ENCODE measurements at regions not wholly inside any gene's neighbourhood (a gene's known extent, or its start where the extent isn't known, plus 50 kb on each side); places are given as distances from the start of the nearest gene placed in this dataset.

GRCh38 chr14:50051706-50052105 is 64.7 kb downstream of the VCPKMT start:
- TF ChIP-seq CTCF (conservative IDR thresholded peaks at IDR 0.05; ENCODE audit: low read depth in 2 of 2) (no peak), POLR2AphosphoS5 (IDR thresholded peaks at IDR 0.05; ENCODE audit: low read depth) (no peak), EZH2 (IDR thresholded peaks at IDR 0.05; ENCODE audit: low read depth, unreplicated experiment) (no peak), EZH2phosphoT487 (IDR thresholded peaks at IDR 0.05; ENCODE audit: unreplicated experiment) (no peak), REST (IDR thresholded peaks at IDR 0.05; ENCODE audit: unreplicated experiment) (no peak), CREB1 (CRISPR knock-in tag; IDR thresholded peaks at IDR 0.05; ENCODE audit: low read depth) (no peak), JUNB (IDR thresholded peaks at IDR 0.05; ENCODE audit: unreplicated experiment) (no peak), ETS1 (IDR thresholded peaks at IDR 0.05) (no peak), ZNF114 (CRISPR knock-in tag; IDR thresholded peaks at IDR 0.05) (no peak), ZNF331 (CRISPR knock-in tag; IDR thresholded peaks at IDR 0.05; ENCODE audit: low read depth) (no peak), ZNF462 (CRISPR knock-in tag; IDR thresholded peaks at IDR 0.05) (no peak), NANOG (IDR thresholded peaks at IDR 0.05; ENCODE audit: borderline replicate concordance) (no peak)

All from GM23338 (cell line).